Gastrocnemius medialis (tissue), 4 donors: ENCODE measurements at regions not wholly inside any gene's neighbourhood (a gene's known extent, or its start where the extent isn't known, plus 50 kb on each side); places are given as distances from the start of the nearest gene placed in this dataset.
"Not testable (repeated sequence)": the region's sequence is repeated elsewhere in the genome, so short reads cannot be mapped to it uniquely, and the experiment has no call there.

ENCODE experiments used
- ATAC-seq, 2 donors: fragments of 150-250 bp; one replicate each; pipeline ENCODE4 v1.9.1; 2016
- DNase-seq, 2 donors: peaks; one replicate each; pipeline ENCODE4 v3.0.0-alpha.2; 2019
- H3K27ac ChIP-seq, 4 donors: fragments of 200-600 bp; sonication (generic); 1 replicate in 1 of 4; 2 replicates in 3 of 4; pipeline ENCODE4 v1.5.1; 2016 to 2018; ENCODE audit warnings: mild to moderate bottlenecking in 2 of 4, moderate library complexity in 1 of 4
- H3K27me3 ChIP-seq, 3 donors: fragments of 200-600 bp; sonication (generic) in 2 of 3; 1 replicate in 1 of 3; 2 replicates in 2 of 3; pipeline versions ENCODE4 v1.5.1 to v1.6.0; 2016 to 2019; ENCODE audit warnings: mild to moderate bottlenecking in 1 of 3, moderate library complexity in 1 of 3
- H3K36me3 ChIP-seq, 2 donors: fragments of 200-600 bp; sonication (generic) in 1 of 2; one replicate each; pipeline ENCODE4 v1.5.1; 2017 to 2018
- H3K4me1 ChIP-seq, 2 donors: fragments of 200-600 bp; sonication (generic) in 1 of 2; one replicate each; pipeline ENCODE4 v1.5.1; 2016 to 2017; ENCODE audit warnings: mild to moderate bottlenecking in 2 of 2
- H3K4me3 ChIP-seq, 4 donors: fragments of 200-600 bp; sonication (generic) in 3 of 4; 1 replicate in 1 of 4; 2 replicates in 3 of 4; pipeline ENCODE4 v1.5.1; 2016 to 2019; ENCODE audit warnings: mild to moderate bottlenecking in 2 of 4
- H3K9me3 ChIP-seq, 3 donors: fragments of 200-600 bp; sonication (generic) in 2 of 3; 1 replicate in 1 of 3; 2 replicates in 2 of 3; pipeline ENCODE4 v1.5.1; 2016 to 2019
- POLR2A ChIP-seq, 2 donors: fragments of 450-650 bp; IDR thresholded peaks; one replicate each; pipeline ENCODE4 v1.6.1; 2017; ENCODE audit warnings: antibody characterized with exemption in 2 of 2, mild to moderate bottlenecking in 2 of 2, moderate library complexity in 2 of 2
- in situ Hi-C, 4 donors: fragments of 200-750 bp; cut with MboI; loops; one replicate each; pipeline versions ENCODE4 v1.15.0 to v1.8.0; 2017; ENCODE audit warnings: low sequenced_read_pairs in 4 of 4
- intact Hi-C: fragments of 100-400 bp; cut with DNase I; formaldehyde crosslinking; loops from one replicate; pipeline ENCODE4 v1.15.1; 2023; ENCODE audit warnings: low total_unique reads
- TF ChIP-seq, protein P1 (sequence below), 5 experiments: fragments of 450-650 bp in 3 of 5; fragments of 200-600 bp in 2 of 5; sonication (generic) in 2 of 5; IDR thresholded peaks in 4 of 5; conservative IDR thresholded peaks in 1 of 5; 1 replicate in 4 of 5; 2 replicates in 1 of 5; pipeline ENCODE4 v1.5.1; 2016 to 2019; ENCODE audit warnings: antibody characterized with exemption in 5 of 5, mild to moderate bottlenecking in 3 of 5, moderate library complexity in 3 of 5

DNA sequence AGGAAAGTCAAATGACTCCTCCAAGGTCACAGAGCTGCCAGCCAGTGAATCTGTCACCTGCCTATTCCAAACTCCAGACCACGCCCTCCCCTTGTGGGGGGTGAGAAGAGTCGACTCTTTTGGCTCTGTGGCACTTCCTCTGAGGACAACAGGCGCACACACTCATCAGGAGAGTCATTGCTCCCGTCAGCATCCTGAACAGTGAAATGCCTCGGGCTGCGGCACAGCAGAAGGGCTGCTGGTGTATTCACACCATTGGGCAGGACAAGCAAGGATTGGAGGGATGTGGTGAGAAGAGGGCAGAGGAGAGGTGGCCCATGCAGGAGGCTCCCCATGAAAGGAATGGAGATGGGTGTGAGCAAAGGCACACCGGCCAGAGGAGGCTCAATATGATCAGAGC lies 239.0 kb downstream of the TOMM20 start:
- TF ChIP-seq POLR2A (IDR thresholded peaks at IDR 0.05): no peak
- TF ChIP-seq, protein P1, sequence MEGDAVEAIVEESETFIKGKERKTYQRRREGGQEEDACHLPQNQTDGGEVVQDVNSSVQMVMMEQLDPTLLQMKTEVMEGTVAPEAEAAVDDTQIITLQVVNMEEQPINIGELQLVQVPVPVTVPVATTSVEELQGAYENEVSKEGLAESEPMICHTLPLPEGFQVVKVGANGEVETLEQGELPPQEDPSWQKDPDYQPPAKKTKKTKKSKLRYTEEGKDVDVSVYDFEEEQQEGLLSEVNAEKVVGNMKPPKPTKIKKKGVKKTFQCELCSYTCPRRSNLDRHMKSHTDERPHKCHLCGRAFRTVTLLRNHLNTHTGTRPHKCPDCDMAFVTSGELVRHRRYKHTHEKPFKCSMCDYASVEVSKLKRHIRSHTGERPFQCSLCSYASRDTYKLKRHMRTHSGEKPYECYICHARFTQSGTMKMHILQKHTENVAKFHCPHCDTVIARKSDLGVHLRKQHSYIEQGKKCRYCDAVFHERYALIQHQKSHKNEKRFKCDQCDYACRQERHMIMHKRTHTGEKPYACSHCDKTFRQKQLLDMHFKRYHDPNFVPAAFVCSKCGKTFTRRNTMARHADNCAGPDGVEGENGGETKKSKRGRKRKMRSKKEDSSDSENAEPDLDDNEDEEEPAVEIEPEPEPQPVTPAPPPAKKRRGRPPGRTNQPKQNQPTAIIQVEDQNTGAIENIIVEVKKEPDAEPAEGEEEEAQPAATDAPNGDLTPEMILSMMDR (IDR thresholded peaks at IDR 0.05 in 4 of 5, conservative IDR thresholded peaks at IDR 0.05 in 1 of 5): no peak
- DNase-seq (no peak), ATAC-seq (no peak)
- intact Hi-C loops: loop anchor here (5.0 kb wide), 1 partner anchor 167 kb away; no protein-coding TSS in a partner anchor
- in situ Hi-C loops: loop anchor here (5.0 to 25.0 kb wide), 7 partner anchors 98 to 402 kb away; partner anchors contain the start of genes IRF2BP2 (in 3 of the 4) and TARBP1 (in 1 of the 4)
- Histone ChIP-seq H3K9me3 (no peaks in the 10 kb centered on the region), H3K4me3 (no peak overlapping the region), H3K4me1 (peaks cover 44% of the 10 kb centered on the region in 2 donors), H3K27me3 (no peaks in the 10 kb centered on the region), H3K27ac (peak overlapping the region in 1 of 4 donors; percentile 100), H3K36me3 (no peaks in the 10 kb centered on the region)

DNA sequence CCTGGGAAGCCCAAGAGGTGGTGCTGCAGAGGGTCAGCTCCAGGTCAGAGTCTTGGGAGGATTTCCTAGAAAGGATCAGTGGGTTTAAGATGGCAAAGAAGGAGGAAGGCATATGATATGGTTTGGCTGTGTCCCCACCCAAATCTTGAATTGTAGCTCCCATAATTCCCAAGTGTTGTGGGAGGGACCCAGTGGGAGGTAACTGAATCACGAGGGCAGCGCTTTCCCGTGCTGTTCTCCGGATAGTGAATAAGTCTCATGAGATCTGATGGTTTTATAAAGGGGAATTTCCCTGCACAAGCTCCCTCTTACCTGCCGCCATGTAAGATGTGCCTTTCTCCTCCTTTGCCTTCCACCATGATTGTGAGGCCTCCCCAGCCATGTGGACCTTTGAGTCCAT lies 240.4 kb downstream of the TOMM20 start:
- H3K4me3 ChIP-seq, ATAC-seq, H3K9me3 ChIP-seq, DNase-seq, H3K27me3 ChIP-seq, H3K36me3 ChIP-seq: not testable (repeated sequence)
- intact Hi-C loops: loop anchor here (5.0 kb wide), 1 partner anchor 166 kb away; no protein-coding TSS in a partner anchor
- Histone ChIP-seq H3K4me1 (peaks cover 37 to 39% of the 10 kb centered on the region in 2 donors), H3K27ac (peak overlapping the region; percentile 90 to 100 (median 96))
- in situ Hi-C loops: loop anchor here (5.0 to 25.0 kb wide), 7 partner anchors 99 to 401 kb away; partner anchors contain the start of genes IRF2BP2 (in 3 of the 4) and TARBP1 (in 1 of the 4)

- ATAC-seq (peak; percentile 48 to 57), DNase-seq (peak; percentile 59 to 82)
- H3K36me3 ChIP-seq: no peaks in the 10 kb centered on the region
- no peaks in the 10 kb centered on the region for H3K27me3 ChIP-seq
- H3K9me3 ChIP-seq: no peaks in the 10 kb centered on the region
- in situ Hi-C loops: loop anchor here (5.0 to 25.0 kb wide), 7 partner anchors 100 to 400 kb away; partner anchors contain the start of genes IRF2BP2 (in 3 of the 4) and TARBP1 (in 1 of the 4)
- peak overlapping the region; percentile 90 to 100 (median 96) for H3K27ac ChIP-seq
- peak overlapping the region in 3 of 4 donors; percentile 3 to 42 (median 18) for H3K4me3 ChIP-seq
- peak in 1 of 2 donors; percentile 25 for TF ChIP-seq POLR2A (IDR thresholded peaks at IDR 0.05)
- TF ChIP-seq, protein P1 (IDR thresholded peaks at IDR 0.05 in 4 of 5, conservative IDR thresholded peaks at IDR 0.05 in 1 of 5): no peak
- H3K4me1 ChIP-seq: peaks cover 36 to 38% of the 10 kb centered on the region in 2 donors
- intact Hi-C loops: loop anchor here (1.0 to 5.0 kb wide), 5 partner anchors 28 to 386 kb away; no protein-coding TSS in a partner anchor
Measured at GRCh38 chr1:234887016-234887900, 241.4 kb downstream of the TOMM20 start.

GRCh38 chr1:234886081-234886984 lies 242.3 kb downstream of the TOMM20 start:
- peak overlapping the region; percentile 90 to 100 (median 98) for H3K27ac ChIP-seq
- H3K9me3 ChIP-seq: no peaks in the 10 kb centered on the region
- TF ChIP-seq, protein P1 (IDR thresholded peaks at IDR 0.05 in 4 of 5, conservative IDR thresholded peaks at IDR 0.05 in 1 of 5): peak in 1 of 5 experiments; percentile 31
- TF ChIP-seq POLR2A (IDR thresholded peaks at IDR 0.05): peak; percentile 45 to 73
- in situ Hi-C loops: loop anchor here (5.0 to 25.0 kb wide), 7 partner anchors 101 to 399 kb away; partner anchors contain the start of genes IRF2BP2 (in 3 of the 4) and TARBP1 (in 1 of the 4)
- no peaks in the 10 kb centered on the region for H3K27me3 ChIP-seq
- intact Hi-C loops: loop anchor here (1.0 to 5.0 kb wide), 5 partner anchors 111 to 386 kb away; no protein-coding TSS in a partner anchor
- peaks cover 36 to 38% of the 10 kb centered on the region in 2 donors for H3K4me1 ChIP-seq
- H3K4me3 ChIP-seq: peak overlapping the region in 3 of 4 donors; percentile 3 to 42 (median 18)
- no peaks in the 10 kb centered on the region for H3K36me3 ChIP-seq
- DNase-seq (peak; percentile 83 to 93), ATAC-seq (peak; percentile 77 to 78)
